ENCODE measurements at regions not wholly inside any gene's neighbourhood (a gene's known extent, or its start where the extent isn't known, plus 50 kb on each side); places are given as distances from the start of the nearest gene placed in this dataset.

- ChIA-PET CTCF (no interaction called here), POLR2A (no interaction called here)
- no peak overlapping the region for H3K27ac ChIP-seq (ENCODE audit: extremely low read depth, low read depth, low read length)
- H3K4me3 ChIP-seq (ENCODE audit: low read depth, low read length) = no peak overlapping the region
- no peaks in the 10 kb centered on the region for H3K4me1 ChIP-seq (ENCODE audit: control insufficient read depth, insufficient read depth, low read length)
- H3K36me3 ChIP-seq (ENCODE audit: control insufficient read depth in 2 of 2, insufficient read depth in 1 of 2, low read length in 2 of 2) = no peaks in the 10 kb centered on the region
- no peaks in the 10 kb centered on the region for H3K9me3 ChIP-seq (ENCODE audit: control insufficient read depth, insufficient read depth, low read depth, low read length)
- no peak for TF ChIP-seq OSR2 (tag by site-specific recombination; IDR thresholded peaks at IDR 0.05)
- no peak for TF ChIP-seq GFI1B (tag by site-specific recombination; IDR thresholded peaks at IDR 0.05)
Observed at GRCh38 chr9:82216435-82216834, 227.9 kb downstream of the SPATA31D1 start.

GRCh38 chr9:82223442-82223841 is 234.9 kb downstream of the SPATA31D1 start:
- CTCF ChIA-PET = interaction anchor here (0.6 to 0.8 kb wide), 3 partner anchors 12 to 334 kb away, joined by 3 to 6 read pairs (median 5); no protein-coding TSS in a partner anchor
- Histone ChIP-seq H3K36me3 (ENCODE audit: control insufficient read depth in 2 of 2, insufficient read depth in 1 of 2, low read length in 2 of 2) (no peaks in the 10 kb centered on the region), H3K27ac (ENCODE audit: extremely low read depth, low read depth, low read length) (no peak overlapping the region), H3K4me1 (ENCODE audit: control insufficient read depth, insufficient read depth, low read length) (no peaks in the 10 kb centered on the region), H3K9me3 (ENCODE audit: control insufficient read depth, insufficient read depth, low read depth, low read length) (no peaks in the 10 kb centered on the region), H3K4me3 (ENCODE audit: low read depth, low read length) (no peak overlapping the region)
- TF ChIP-seq ZNF140 (tag by site-specific recombination; IDR thresholded peaks at IDR 0.05) = no peak
- TF ChIP-seq ZNF24 (tag by site-specific recombination; IDR thresholded peaks at IDR 0.05) = no peak
- TF ChIP-seq FEZF1 (tag by site-specific recombination; IDR thresholded peaks at IDR 0.05) = no peak
- no peak for TF ChIP-seq ZNF211 (tag by site-specific recombination; IDR thresholded peaks at IDR 0.05; ENCODE audit: low read depth)
- no peak for TF ChIP-seq ZNF645 (tag by site-specific recombination; IDR thresholded peaks at IDR 0.05)
- TF ChIP-seq ZNF23 (tag by site-specific recombination; IDR thresholded peaks at IDR 0.05; ENCODE audit: borderline replicate concordance) = no peak
- TF ChIP-seq ZNF274 (IDR thresholded peaks at IDR 0.05; ENCODE audit: low read length) = no peak
- no peak for TF ChIP-seq ZNF274 (tag by site-specific recombination; IDR thresholded peaks at IDR 0.05; ENCODE audit: borderline replicate concordance)
- peak; percentile 61 for TF ChIP-seq GLIS1 (tag by site-specific recombination; IDR thresholded peaks at IDR 0.05)
- POLR2A ChIA-PET = no interaction called here

- Histone ChIP-seq H3K36me3 (ENCODE audit: control insufficient read depth in 2 of 2, insufficient read depth in 1 of 2, low read length in 2 of 2) (no peaks in the 10 kb centered on the region), H3K4me1 (ENCODE audit: control insufficient read depth, insufficient read depth, low read length) (no peaks in the 10 kb centered on the region), H3K9me3 (ENCODE audit: control insufficient read depth, insufficient read depth, low read depth, low read length) (no peaks in the 10 kb centered on the region), H3K4me3 (ENCODE audit: low read depth, low read length) (no peak overlapping the region), H3K27ac (ENCODE audit: extremely low read depth, low read depth, low read length) (no peak overlapping the region)
- no peak for TF ChIP-seq MEIS1 (CRISPR knock-in tag; IDR thresholded peaks at IDR 0.05; ENCODE audit: borderline replicate concordance)
- POLR2A ChIA-PET = no interaction called here
- CTCF ChIA-PET = interaction anchor here (0.7 kb wide), 1 partner anchor 8 kb away, joined by 3 read pairs; no protein-coding TSS in a partner anchor
Observed at GRCh38 chr9:82231411-82231810, 242.8 kb downstream of the SPATA31D1 start.

- Histone ChIP-seq H3K4me1 (ENCODE audit: control insufficient read depth, insufficient read depth, low read length) (no peaks in the 10 kb centered on the region), H3K27ac (ENCODE audit: extremely low read depth, low read depth, low read length) (no peak overlapping the region), H3K9me3 (ENCODE audit: control insufficient read depth, insufficient read depth, low read depth, low read length) (no peaks in the 10 kb centered on the region), H3K4me3 (ENCODE audit: low read depth, low read length) (no peak overlapping the region), H3K36me3 (ENCODE audit: control insufficient read depth in 2 of 2, insufficient read depth in 1 of 2, low read length in 2 of 2) (no peaks in the 10 kb centered on the region)
- POLR2A ChIA-PET = no interaction called here
- TF ChIP-seq ZNF555 (tag by site-specific recombination; conservative IDR thresholded peaks at IDR 0.05) (no peak), ZNF585B (tag by site-specific recombination; IDR thresholded peaks at IDR 0.05) (no peak), ZNF16 (tag by site-specific recombination; IDR thresholded peaks at IDR 0.05; ENCODE audit: low read depth) (no peak), ZNF112 (tag by site-specific recombination; IDR thresholded peaks at IDR 0.05) (no peak), KLF16 (tag by site-specific recombination; IDR thresholded peaks at IDR 0.05) (no peak), ZNF473 (tag by site-specific recombination; IDR thresholded peaks at IDR 0.05) (no peak), ZNF394 (tag by site-specific recombination; IDR thresholded peaks at IDR 0.05; ENCODE audit: borderline replicate concordance) (no peak), CTCF (tag by site-specific recombination; IDR thresholded peaks at IDR 0.05) (no peak), ZNF548 (tag by site-specific recombination; IDR thresholded peaks at IDR 0.05) (no peak), PRDM6 (tag by site-specific recombination; IDR thresholded peaks at IDR 0.05) (no peak)
- CTCF ChIA-PET = interaction anchor here (0.6 kb wide), 1 partner anchor 697 kb away, joined by 3 read pairs; no protein-coding TSS in a partner anchor
Observed at GRCh38 chr9:82234160-82234943, 245.8 kb downstream of the SPATA31D1 start.
